GM12878 (cell line): ENCODE measurements at regions not wholly inside any gene's neighbourhood (a gene's known extent, or its start where the extent isn't known, plus 50 kb on each side); places are given as distances from the start of the nearest gene placed in this dataset.
"Not testable (repeated sequence)": the region's sequence is repeated elsewhere in the genome, so short reads cannot be mapped to it uniquely, and the experiment has no call there.

Experiments used
- ATAC-seq: fragments of 200-7000 bp; cut with Tn5 transposase; 3 replicates; pipeline ENCODE4 v1.9.1; 2020; ENCODE audit warnings: mild to moderate bottlenecking, moderate library complexity
- BruUV-seq: library from RNA; stranded (reverse); fragments of 400-500 nt; replicated peaks from 2 replicates; lab custom pipeline; 2021; lab: Mats Ljungman, UMichigan
- CTCF ChIA-PET: fragments of 300-600 bp; sonication (Branson Sonifier 250); formaldehyde crosslinking; extraction: SDS; loops from one replicate; lab custom pipeline; 2021; ENCODE audit warnings: inconsistent platforms; lab: Yijun Ruan, JAX
- POLR2A ChIA-PET: fragments of 350-600 bp; formaldehyde crosslinking; extraction: SDS; loops from one replicate; lab custom pipeline; 2021; ENCODE audit warnings: inconsistent platforms; lab: Charles Lee
- RAD21 ChIA-PET: fragments of 300-600 bp; sonication (Branson Sonifier 250); formaldehyde crosslinking; loops from one replicate; lab custom pipeline; 2023; ENCODE audit warnings: antibody characterized with exemption; ENCODE audit not compliant: unreplicated experiment; lab: Charles Lee
- SMC1A ChIA-PET: fragments of 300-600 bp; sonication (Branson Sonifier 250); formaldehyde crosslinking; loops from one replicate; lab custom pipeline; 2023; ENCODE audit not compliant: unreplicated experiment, uncharacterized antibody; lab: Charles Lee
- DNase-seq: peaks from one replicate; pipeline ENCODE4 v3.0.0-alpha.2; 2011; ENCODE audit warnings: low read depth, low spot score
- FAIRE-seq: peaks from 3 replicates; lab custom pipeline; 2011; peaks lifted over from hg19 to GRCh38; lab: Jason Lieb, UNC
- H2AFZ ChIP-seq: 2 replicates; pipeline ENCODE4 v1.6.0; 2011; ENCODE audit warnings: low read depth, low read length, control low read depth; ENCODE audit not compliant: control insufficient read depth
- H3K27ac ChIP-seq: 2 replicates; pipeline ENCODE4 v1.5.1; 2011; ENCODE audit warnings: control low read depth; ENCODE audit not compliant: control insufficient read depth, insufficient read depth
- H3K27me3 ChIP-seq, 2 experiments: replicated peaks in 1 of 2; 2 replicates each; pipeline versions ENCODE4 v1.6.0 to v1.6.1; 2011; ENCODE audit warnings: low read length in 1 of 2; ENCODE audit not compliant: control insufficient read depth in 2 of 2, insufficient read depth in 2 of 2
- H3K36me3 ChIP-seq, 2 experiments: 2 replicates each; pipeline ENCODE4 v1.5.1; 2011; ENCODE audit warnings: low read length in 1 of 2; ENCODE audit not compliant: control insufficient read depth in 2 of 2, insufficient read depth in 2 of 2
- H3K4me1 ChIP-seq: 2 replicates; pipeline ENCODE4 v1.6.1; 2011; ENCODE audit warnings: mild to moderate bottlenecking, low read length, moderate library complexity, mixed read lengths; ENCODE audit not compliant: control insufficient read depth, insufficient read depth
- H3K4me2 ChIP-seq: 2 replicates; pipeline ENCODE4 v1.6.0; 2011; ENCODE audit warnings: control low read depth; ENCODE audit not compliant: control insufficient read depth, insufficient read depth
- H3K4me3 ChIP-seq: fragments of 200-600 bp; sonication (generic); 2 replicates; pipeline ENCODE4 v1.5.1; 2016
- H3K79me2 ChIP-seq: 2 replicates; pipeline ENCODE4 v1.6.0; 2011; ENCODE audit warnings: low read length; ENCODE audit not compliant: control insufficient read depth, insufficient read depth
- H3K9ac ChIP-seq: 2 replicates; pipeline ENCODE4 v1.8.0; 2011; ENCODE audit warnings: low read length, control low read depth, mixed read lengths; ENCODE audit not compliant: control insufficient read depth, insufficient read depth
- H3K9me3 ChIP-seq: replicated peaks from 3 replicates; pipeline ENCODE4 v1.5.1; 2011; ENCODE audit warnings: mild to moderate bottlenecking, low read length; ENCODE audit not compliant: control insufficient read depth, insufficient read depth
- H4K20me1 ChIP-seq: 2 replicates; pipeline ENCODE4 v1.6.0; 2011; ENCODE audit not compliant: control insufficient read depth, insufficient read depth
- RAD21 ChIP-seq: IDR thresholded peaks from 2 replicates; pipeline ENCODE4 v1.6.1; 2011; ENCODE audit warnings: mild to moderate bottlenecking, low read depth, low read length, moderate library complexity; ENCODE audit not compliant: insufficient read depth
- ZSCAN29 ChIP-seq: fragments of 450-650 bp; IDR thresholded peaks from 2 replicates; pipeline ENCODE4 v1.6.1; 2017; ENCODE audit warnings: mild to moderate bottlenecking, moderate library complexity
- WGBS: methylation state at CpG from one replicate; pipeline ENCODE4 v1.1.6; 2016; ENCODE audit warnings: low lambda C conversion rate; ENCODE audit not compliant: insufficient replicate concordance, insufficient coverage; ENCODE audit errors: missing lambda C conversion rate; 5-methylcytosine and 5-hydroxymethylcytosine counted together
- in situ Hi-C: fragments of 300-500 bp; cut with MboI; formaldehyde crosslinking; loops from 9 replicates; pipeline ENCODE4 v1.14.3; 2018; ENCODE audit warnings: mixed read lengths
- intact Hi-C: fragments of 100-400 bp; cut with micrococcal nuclease; formaldehyde crosslinking; loops from one replicate; pipeline ENCODE4 v1.14.2; 2022; ENCODE audit not compliant: unreplicated experiment
- TF ChIP-seq, protein P1 (sequence below): IDR thresholded peaks from 2 replicates; pipeline ENCODE4 v1.6.1; 2011; ENCODE audit warnings: low read depth, mild to moderate bottlenecking, low read length, moderate library complexity, borderline replicate concordance; ENCODE audit errors: extremely low read depth
- TF ChIP-seq, protein P2 (sequence below): fragments of 450-650 bp; IDR thresholded peaks from 2 replicates; pipeline ENCODE4 v1.6.1; 2017; ENCODE audit warnings: mild to moderate bottlenecking, moderate library complexity

DNA sequence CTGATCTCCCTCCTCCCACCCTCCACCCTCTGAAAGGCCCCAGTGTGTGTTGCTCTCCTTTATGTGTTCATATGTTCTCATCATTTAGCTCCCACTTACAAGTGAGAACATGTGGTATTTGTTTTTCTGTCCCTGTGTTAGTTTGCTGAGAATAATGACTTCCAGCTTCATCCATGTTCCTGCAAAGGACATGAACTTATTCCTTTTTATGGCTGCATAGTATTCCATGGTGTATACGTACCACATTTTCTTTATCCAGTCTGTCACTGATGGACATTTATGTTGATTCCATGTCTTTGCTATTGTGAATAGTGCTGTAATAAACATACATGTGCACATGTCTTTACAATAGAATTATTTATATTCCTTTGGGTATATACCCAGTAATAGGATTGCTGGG is 67.0 kb upstream of the ARL15 start:
- FAIRE-seq, DNase-seq, CTCF ChIA-PET, BruUV-seq, RAD21 ChIA-PET, H3K9me3 ChIP-seq, H3K36me3 ChIP-seq, H3K27me3 ChIP-seq, ATAC-seq, intact Hi-C loops, H3K4me1 ChIP-seq, H3K4me3 ChIP-seq, H4K20me1 ChIP-seq, H3K27ac ChIP-seq, H2AFZ ChIP-seq, in situ Hi-C loops, H3K9ac ChIP-seq, H3K4me2 ChIP-seq, SMC1A ChIA-PET, H3K79me2 ChIP-seq, POLR2A ChIA-PET: not testable (repeated sequence)
- WGBS: 96% methylated on average over 1 of the region's 1 CpG

DNA sequence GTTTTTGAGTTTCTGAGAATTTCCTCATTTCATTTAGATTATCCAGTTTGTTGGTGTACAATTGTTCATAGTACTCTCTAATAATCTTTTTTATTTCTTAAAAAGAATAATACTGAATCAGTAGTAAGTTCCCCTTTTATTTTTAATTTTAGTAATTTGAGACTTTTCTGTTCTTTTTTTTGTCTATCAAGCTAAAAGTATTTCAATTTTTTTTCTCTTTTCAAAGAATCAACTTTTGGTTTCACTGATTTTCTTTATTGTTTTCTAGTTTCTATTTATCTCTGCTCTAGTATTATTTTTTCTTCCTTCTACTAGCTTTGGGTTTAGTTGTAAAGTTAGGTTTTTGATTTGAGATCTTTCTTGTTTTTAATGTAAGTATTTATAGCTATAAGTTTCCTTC is 60.6 kb upstream of the ARL15 start:
- no peak for DNase-seq
- no peaks in the 10 kb centered on the region for H3K79me2 ChIP-seq

More for the DNA sequence above, 60.6 kb upstream of the ARL15 start:
- no peak overlapping the region for H3K4me2 ChIP-seq
- H4K20me1 ChIP-seq: no peaks in the 10 kb centered on the region
- ChIA-PET SMC1A (no interaction called here), RAD21 (no interaction called here), POLR2A (interaction anchor here (0.9 kb wide), 1 partner anchor 14 kb away, joined by 3 read pairs; no protein-coding TSS in a partner anchor), CTCF (no interaction called here)
- no peak overlapping the region for H2AFZ ChIP-seq
- TF ChIP-seq, protein P1, sequence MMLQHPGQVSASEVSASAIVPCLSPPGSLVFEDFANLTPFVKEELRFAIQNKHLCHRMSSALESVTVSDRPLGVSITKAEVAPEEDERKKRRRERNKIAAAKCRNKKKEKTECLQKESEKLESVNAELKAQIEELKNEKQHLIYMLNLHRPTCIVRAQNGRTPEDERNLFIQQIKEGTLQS: no peak
- TF ChIP-seq, protein P2, sequence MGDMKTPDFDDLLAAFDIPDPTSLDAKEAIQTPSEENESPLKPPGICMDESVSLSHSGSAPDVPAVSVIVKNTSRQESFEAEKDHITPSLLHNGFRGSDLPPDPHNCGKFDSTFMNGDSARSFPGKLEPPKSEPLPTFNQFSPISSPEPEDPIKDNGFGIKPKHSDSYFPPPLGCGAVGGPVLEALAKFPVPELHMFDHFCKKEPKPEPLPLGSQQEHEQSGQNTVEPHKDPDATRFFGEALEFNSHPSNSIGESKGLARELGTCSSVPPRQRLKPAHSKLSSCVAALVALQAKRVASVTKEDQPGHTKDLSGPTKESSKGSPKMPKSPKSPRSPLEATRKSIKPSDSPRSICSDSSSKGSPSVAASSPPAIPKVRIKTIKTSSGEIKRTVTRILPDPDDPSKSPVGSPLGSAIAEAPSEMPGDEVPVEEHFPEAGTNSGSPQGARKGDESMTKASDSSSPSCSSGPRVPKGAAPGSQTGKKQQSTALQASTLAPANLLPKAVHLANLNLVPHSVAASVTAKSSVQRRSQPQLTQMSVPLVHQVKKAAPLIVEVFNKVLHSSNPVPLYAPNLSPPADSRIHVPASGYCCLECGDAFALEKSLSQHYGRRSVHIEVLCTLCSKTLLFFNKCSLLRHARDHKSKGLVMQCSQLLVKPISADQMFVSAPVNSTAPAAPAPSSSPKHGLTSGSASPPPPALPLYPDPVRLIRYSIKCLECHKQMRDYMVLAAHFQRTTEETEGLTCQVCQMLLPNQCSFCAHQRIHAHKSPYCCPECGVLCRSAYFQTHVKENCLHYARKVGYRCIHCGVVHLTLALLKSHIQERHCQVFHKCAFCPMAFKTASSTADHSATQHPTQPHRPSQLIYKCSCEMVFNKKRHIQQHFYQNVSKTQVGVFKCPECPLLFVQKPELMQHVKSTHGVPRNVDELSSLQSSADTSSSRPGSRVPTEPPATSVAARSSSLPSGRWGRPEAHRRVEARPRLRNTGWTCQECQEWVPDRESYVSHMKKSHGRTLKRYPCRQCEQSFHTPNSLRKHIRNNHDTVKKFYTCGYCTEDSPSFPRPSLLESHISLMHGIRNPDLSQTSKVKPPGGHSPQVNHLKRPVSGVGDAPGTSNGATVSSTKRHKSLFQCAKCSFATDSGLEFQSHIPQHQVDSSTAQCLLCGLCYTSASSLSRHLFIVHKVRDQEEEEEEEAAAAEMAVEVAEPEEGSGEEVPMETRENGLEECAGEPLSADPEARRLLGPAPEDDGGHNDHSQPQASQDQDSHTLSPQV: no peak
- TF ChIP-seq RAD21 (no peak), ZSCAN29 (no peak)
- no peaks in the 10 kb centered on the region for H3K4me1 ChIP-seq
- H3K27me3 ChIP-seq: no peaks in the 10 kb centered on the region
- in situ Hi-C loops: no loop called here
- no peaks in the 10 kb centered on the region for H3K9me3 ChIP-seq
- no peaks in the 10 kb centered on the region for H3K36me3 ChIP-seq
- ATAC-seq (no peak), FAIRE-seq (no peak)
- no TSS peak for BruUV-seq
- H3K9ac ChIP-seq: no peak overlapping the region
- H3K4me3 ChIP-seq: no peak overlapping the region
- intact Hi-C loops: no loop called here
- H3K27ac ChIP-seq: no peak overlapping the region
